GM10248 (cell line): ENCODE measurements at regions not wholly inside any gene's neighbourhood (a gene's known extent, or its start where the extent isn't known, plus 50 kb on each side); places are given as distances from the start of the nearest gene placed in this dataset.

Experiments used
- CTCF ChIA-PET: fragments of 300-600 bp; sonication (Branson Sonifier 250); formaldehyde crosslinking; extraction: SDS; loops from one replicate; lab custom pipeline; 2021; ENCODE audit warnings: antibody characterized with exemption; lab: Yijun Ruan, JAX
- POLR2A ChIA-PET: fragments of 350-650 bp; sonication (Branson Sonifier 250); formaldehyde crosslinking; extraction: SDS; loops from one replicate; lab custom pipeline; 2020; ENCODE audit warnings: antibody characterized with exemption; lab: Yijun Ruan, JAX
- DNase-seq: peaks from one replicate; pipeline ENCODE4 v3.0.0; 2012; ENCODE audit errors: extremely low spot score
- TF ChIP-seq, protein P1 (sequence below): IDR thresholded peaks from 2 replicates; pipeline ENCODE4 v1.5.1; 2012; ENCODE audit warnings: mild to moderate bottlenecking, low read depth; ENCODE audit errors: extremely low read depth, missing control alignments, control extremely low read depth

DNA sequence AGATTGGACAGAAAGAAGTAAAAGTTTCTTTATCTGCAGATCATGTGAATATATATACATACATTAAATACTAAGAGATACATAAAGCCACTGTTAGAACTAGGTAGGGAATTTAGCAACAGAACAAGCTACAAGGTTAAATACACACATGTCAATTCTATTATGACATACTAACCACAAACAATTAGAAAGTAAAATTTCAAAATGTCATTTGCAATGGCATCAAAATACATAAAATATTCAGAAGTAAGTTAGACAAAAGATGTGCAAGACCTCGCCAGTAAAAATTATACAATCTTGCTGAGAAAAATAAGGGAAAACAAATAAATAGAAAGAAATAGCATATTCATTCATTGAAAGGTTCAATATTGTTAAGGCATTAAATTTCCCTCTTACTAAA lies 200.0 kb upstream of the HES1 start:
- ChIA-PET POLR2A (no interaction called here), CTCF (no interaction called here)
- no peak for DNase-seq
- TF ChIP-seq, protein P1, sequence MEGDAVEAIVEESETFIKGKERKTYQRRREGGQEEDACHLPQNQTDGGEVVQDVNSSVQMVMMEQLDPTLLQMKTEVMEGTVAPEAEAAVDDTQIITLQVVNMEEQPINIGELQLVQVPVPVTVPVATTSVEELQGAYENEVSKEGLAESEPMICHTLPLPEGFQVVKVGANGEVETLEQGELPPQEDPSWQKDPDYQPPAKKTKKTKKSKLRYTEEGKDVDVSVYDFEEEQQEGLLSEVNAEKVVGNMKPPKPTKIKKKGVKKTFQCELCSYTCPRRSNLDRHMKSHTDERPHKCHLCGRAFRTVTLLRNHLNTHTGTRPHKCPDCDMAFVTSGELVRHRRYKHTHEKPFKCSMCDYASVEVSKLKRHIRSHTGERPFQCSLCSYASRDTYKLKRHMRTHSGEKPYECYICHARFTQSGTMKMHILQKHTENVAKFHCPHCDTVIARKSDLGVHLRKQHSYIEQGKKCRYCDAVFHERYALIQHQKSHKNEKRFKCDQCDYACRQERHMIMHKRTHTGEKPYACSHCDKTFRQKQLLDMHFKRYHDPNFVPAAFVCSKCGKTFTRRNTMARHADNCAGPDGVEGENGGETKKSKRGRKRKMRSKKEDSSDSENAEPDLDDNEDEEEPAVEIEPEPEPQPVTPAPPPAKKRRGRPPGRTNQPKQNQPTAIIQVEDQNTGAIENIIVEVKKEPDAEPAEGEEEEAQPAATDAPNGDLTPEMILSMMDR, result no peak

- TF ChIP-seq, protein P1, result no peak
- no peak for DNase-seq
- ChIA-PET CTCF (interaction anchor here (1.5 kb wide), 1 partner anchor 65 kb away, joined by 3 read pairs; no protein-coding TSS in a partner anchor), POLR2A (no interaction called here)
Measured at GRCh38 chr3:193938613-193939012, 197.3 kb upstream of the HES1 start.

GRCh38 chr3:193939527-193939926 lies 196.4 kb upstream of the HES1 start:
- DNase-seq, result no peak
- TF ChIP-seq, protein P1, result no peak
- ChIA-PET CTCF (interaction anchor here (1.2 to 1.5 kb wide), 2 partner anchors 10 to 64 kb away, joined by 3 to 5 read pairs; no protein-coding TSS in a partner anchor), POLR2A (no interaction called here)

- POLR2A ChIA-PET, result no interaction called here
- TF ChIP-seq, protein P1, result no peak
- CTCF ChIA-PET, result interaction anchor here (1.2 kb wide), 2 partner anchors 9 to 11 kb away, joined by 3 to 5 read pairs; no protein-coding TSS in a partner anchor
- DNase-seq, result no peak
Measured at GRCh38 chr3:193940526-193940925, 195.4 kb upstream of the HES1 start.

GRCh38 chr3:193941486-193941885 lies 194.5 kb upstream of the HES1 start:
- POLR2A ChIA-PET, result no interaction called here
- CTCF ChIA-PET, result no interaction called here
- TF ChIP-seq, protein P1, result no peak
- no peak for DNase-seq

DNA sequence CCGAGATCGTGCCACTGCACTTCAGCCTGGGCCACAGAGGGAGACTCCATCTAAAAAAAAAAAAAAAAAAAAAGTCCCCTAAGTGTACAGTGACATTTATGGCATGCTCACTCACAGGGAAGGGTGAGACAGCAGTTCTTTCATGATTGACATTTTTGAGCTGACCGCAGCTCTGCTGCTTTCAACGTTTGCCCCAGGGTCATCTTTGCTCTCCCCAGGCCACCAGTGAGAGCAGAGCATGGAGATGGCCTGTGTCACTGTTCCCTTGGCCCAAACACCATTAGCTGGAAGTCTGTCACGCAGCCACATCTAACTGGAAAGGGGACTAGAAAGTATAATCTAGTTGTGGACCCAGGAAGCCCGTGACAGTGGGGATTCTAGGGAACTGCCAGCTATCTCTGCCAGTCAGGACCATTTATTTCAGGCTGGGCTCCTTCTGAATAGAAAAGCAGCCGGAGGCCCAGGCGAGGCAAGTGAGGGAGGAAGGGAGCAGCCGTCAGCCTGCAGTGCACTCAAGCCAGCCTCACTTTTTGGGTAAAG lies 193.4 kb upstream of the HES1 start:
- TF ChIP-seq, protein P1, result no peak
- ChIA-PET CTCF (no interaction called here), POLR2A (interaction anchor here (0.7 kb wide), 1 partner anchor 14 kb away, joined by 4 read pairs; no protein-coding TSS in a partner anchor)
- DNase-seq, result no peak
